Fibroblast of skin of left biceps (primary cell): ENCODE measurements at regions not wholly inside any gene's neighbourhood (a gene's known extent, or its start where the extent isn't known, plus 50 kb on each side); places are given as distances from the start of the nearest gene placed in this dataset.

Experiments
- DNase-seq, 2 experiments: peaks; one replicate each; pipeline ENCODE4 v3.0.0-alpha.2; 2013; ENCODE audit warnings: low read depth in 2 of 2

DNA sequence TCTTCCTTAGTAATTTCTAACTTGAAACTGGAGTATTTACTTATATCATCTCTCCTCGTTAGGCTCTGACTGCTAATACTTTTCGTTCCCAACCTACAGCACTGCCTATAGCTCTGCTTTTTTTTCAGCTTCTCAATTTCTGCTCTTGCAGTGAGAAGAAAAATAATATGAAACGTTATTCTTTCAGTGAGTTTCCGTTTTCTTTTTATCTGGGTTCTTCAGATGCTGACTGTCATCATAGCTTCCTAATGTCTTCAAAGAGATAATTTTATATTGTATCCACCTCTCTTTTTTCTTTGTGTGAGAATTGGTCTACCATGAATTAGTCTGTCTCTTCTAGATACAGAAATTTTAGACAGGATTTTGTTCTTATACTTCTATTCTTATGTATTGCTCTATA, 454.9 kb downstream of the LMO7 start:
- DNase-seq: no peak

DNA sequence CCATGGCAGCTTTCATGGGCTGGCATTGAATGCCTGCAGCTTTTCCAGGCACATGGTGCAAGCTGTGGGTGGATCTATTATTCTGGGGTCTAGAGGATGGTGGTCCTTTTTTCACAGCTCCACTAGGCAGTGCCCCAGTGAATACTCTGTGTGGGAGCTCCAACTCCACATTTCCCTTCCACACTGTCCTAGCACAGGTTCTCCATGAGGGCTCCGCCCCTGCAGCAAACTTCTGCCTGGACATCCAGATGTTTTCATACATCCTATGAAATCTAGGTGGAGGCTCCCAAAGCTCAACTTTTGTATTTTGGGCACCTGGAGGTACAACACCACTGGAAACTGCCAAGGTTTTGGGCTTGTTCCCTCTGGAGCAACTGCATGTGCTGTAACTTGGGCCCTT, 450.6 kb downstream of the LMO7 start:
- no peak for DNase-seq

- DNase-seq: no peak
Observed at GRCh38 chr13:76067850-76068249, 431.7 kb downstream of the LMO7 start.

GRCh38 chr13:76053181-76053580, 417.1 kb downstream of the LMO7 start:
- DNase-seq: no peak

DNA sequence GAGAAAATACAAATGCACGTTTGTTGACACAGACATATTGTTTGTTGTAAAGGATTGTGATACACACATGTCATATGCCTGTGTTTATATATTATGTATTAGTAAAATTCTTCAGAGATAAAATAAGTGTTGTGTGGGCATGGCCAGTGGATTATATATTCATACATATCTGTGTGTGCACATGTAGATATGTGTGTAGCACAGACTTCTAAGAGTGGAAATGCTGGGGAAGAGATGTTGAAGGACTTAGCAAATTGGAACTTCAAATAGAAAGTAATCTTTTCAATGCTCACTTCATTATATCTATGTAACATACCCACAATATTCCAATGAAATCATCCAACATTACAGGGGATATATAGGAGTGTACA, 413.2 kb downstream of the LMO7 start:
- no peak for DNase-seq

GRCh38 chr13:76048675-76049375, 412.7 kb downstream of the LMO7 start:
- DNase-seq: no peak

DNA sequence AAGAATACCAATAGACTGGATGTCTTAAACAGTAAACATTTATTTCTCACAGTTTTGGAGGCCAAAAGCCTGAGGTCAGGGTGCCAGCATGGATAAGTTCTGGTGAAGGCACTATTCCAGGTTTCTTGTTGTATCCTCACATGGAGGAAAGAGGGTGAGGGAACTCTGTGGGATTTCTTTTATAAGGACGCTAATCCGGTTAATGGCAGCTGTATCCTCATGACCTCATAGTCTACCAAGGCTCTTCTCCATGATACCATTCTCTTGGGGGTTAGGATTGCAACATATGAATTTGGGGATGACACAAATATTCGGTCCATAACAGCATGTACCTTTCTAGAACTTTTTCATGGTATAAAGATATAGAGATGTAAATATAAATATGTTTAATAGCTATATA, 412.0 kb downstream of the LMO7 start:
- DNase-seq: no peak

GRCh38 chr13:76043874-76044273, 407.7 kb downstream of the LMO7 start:
- no peak for DNase-seq

DNA sequence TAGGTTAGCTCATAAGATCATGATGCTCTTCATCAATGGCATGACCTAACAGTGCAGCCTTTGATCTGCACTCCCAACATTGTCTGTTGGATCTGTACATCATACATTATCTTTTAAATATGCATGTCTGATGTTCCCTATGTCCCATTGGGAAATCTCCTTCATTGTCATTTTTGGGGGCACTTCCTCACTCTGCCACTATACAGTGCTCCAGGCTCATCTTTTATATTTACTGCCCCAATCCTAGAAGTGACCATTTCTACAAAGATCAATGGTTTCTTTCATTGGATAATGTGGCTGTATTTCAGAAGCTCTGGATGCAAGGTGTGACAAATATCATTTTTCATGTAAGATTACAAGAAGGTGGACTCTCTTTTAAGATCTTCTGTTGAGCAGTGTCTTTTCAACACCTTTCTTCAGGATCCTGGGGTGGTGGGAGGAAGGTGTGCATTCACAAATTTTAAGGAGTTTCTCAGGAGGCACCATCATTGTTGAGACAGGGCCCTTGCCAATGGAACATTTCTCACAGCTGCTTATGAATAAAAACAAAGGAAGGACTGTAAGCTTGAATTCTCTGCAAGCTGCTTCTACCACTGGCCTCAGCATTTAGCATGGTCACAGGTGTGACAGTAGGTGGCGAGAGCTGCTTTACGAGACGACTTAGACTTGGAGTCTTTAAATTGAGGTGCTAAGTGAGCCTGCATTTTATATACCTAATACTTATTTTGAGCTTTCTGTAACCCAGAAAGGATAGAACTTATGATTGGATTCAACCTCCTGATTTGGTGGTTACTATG, 403.0 kb downstream of the LMO7 start:
- DNase-seq: no peak

DNA sequence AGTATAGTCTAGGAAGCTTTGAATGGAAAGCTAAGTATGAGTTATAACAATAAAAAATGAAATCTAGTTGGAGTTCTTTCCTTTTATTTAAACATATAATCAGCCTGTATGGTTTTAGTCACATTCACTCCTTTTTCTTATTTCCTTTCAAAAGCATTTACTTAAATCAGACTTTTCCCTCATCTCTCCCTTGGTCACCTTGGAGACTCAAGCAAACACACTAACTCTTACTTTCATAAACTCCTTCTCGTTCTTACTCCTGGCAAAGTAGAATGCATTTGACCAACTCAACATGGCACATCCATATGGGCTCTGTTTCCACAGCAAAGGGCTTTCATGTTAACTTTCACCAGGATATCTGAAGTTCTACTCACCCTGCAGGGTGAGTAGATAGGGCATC, 400.0 kb downstream of the LMO7 start:
- DNase-seq: no peak

DNA sequence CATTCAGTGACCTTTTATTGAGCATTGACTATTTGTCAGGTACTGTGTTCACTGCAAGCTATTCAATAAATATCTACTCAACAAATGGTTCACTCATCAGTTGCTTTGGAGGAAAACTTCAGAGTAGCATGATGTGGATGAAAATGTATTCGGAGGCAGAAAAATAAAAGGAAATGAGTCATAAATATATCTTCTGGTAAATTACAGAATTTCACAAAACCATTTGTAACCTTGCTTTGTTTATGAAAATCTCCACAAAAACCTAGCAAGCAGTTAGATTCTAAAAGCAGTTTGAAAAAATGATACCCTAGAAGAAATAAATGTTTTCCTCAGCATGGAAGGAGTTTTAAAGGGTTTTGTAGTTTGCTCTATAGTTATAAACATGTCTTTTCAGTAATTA, 399.6 kb downstream of the LMO7 start:
- no peak for DNase-seq

- no peak for DNase-seq
Observed at GRCh38 chr13:76029706-76030105, 393.6 kb downstream of the LMO7 start.

DNA sequence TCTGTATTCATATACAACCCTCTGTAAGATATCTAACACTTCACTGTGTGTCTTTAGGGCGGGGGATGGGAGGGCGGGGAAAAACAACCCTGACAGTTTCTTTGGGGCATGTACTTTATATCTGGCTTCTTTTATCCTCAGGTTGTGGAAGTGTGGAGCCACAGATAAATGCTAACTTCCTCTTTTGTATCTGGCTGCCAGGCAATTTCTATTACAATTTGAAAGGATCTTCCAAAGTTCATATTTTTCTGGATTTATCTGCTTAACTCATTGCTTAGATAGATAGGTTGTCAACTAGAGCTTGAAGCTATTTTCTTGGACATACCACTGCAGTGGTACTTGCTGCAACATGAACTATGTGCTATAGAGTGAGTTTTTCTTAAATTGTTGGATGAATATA, 393.0 kb downstream of the LMO7 start:
- no peak for DNase-seq

GRCh38 chr13:76027131-76027530, 391.0 kb downstream of the LMO7 start:
- no peak for DNase-seq

- DNase-seq: no peak
Observed at GRCh38 chr13:76025392-76025791, 389.3 kb downstream of the LMO7 start.

DNA sequence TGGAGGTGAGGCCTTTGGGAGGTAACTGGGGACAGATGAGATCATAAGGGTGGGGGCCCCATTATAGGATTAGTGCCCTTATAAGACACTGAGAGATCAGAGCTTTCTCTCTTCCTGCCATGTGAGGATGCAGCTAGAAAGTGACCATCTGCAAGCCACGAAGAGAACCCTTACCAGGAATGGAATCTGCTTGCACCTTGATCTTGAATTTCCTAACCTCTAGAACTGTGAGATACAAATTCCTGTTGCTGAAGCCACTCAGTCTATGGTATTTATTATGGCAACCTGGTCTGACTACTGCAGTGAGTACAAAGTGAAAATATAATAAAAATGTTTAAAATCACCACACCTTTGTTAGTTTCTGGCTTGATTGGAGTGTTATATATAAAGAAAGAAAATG, 388.0 kb downstream of the LMO7 start:
- no peak for DNase-seq

- peak in 1 of 2 experiments; percentile 36 for DNase-seq
Observed at GRCh38 chr13:76023652-76024051, 387.5 kb downstream of the LMO7 start.

DNA sequence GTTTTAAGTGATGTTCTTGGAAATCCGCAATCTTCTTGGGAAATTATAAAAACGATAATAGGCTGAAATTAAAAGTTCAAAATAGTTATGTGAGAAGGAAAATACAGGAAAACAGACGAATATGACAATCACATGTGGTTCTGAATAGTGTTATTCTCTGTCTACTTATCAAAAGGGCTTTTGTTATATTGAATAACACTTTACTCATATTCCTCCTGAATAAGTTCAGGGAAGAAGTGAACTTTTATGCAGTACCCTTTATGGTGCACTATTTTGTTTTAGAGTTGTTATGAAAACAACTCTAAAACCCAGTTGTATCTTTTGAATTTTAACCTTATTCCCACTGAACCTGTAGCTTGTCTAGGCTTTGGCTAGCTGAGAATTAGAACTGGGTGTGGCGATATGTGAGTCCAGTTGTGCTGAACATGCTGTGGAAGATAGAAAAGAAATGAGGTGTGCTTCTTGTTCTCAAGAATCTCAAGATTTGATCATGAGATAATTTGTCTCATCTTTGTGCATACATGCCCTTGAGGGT, 384.4 kb downstream of the LMO7 start:
- no peak for DNase-seq

DNA sequence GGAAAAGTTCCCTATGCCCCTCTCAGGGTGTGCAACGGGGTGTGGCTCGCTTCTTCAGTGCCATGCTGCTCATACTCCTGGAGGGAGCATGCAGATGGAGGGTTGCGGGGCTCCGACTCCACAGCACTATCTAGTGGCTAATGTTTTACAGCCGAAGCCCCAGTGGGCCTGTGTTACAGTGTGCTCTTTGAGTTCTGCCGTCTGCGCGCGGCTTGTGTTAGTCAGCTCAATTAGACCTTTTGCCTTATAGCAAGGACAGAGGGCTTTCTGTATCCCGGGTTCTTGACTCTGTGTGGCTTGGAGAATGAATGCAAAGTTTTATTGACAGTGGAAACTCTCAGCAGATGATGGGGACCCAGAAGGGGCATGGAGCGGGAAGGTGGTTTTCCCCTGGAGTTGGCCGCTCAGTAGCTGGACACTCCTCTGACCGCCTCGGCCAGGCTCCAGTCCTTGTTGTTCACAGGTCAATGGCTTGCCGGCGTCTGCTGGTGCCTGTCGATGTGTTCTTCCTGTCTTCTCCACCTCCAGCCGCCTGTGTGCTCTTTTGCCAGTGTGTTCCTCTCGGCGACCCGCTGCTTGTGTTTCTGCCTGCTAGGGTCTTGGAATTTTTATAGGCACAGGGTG, 383.4 kb downstream of the LMO7 start:
- DNase-seq: no peak

- DNase-seq: no peak
Observed at GRCh38 chr13:76017861-76018556, 381.9 kb downstream of the LMO7 start.

- no peak for DNase-seq
Observed at GRCh38 chr13:76016799-76017400, 380.8 kb downstream of the LMO7 start.
